ENCODE measurements at regions not wholly inside any gene's neighbourhood (a gene's known extent, or its start where the extent isn't known, plus 50 kb on each side); places are given as distances from the start of the nearest gene placed in this dataset.

DNA sequence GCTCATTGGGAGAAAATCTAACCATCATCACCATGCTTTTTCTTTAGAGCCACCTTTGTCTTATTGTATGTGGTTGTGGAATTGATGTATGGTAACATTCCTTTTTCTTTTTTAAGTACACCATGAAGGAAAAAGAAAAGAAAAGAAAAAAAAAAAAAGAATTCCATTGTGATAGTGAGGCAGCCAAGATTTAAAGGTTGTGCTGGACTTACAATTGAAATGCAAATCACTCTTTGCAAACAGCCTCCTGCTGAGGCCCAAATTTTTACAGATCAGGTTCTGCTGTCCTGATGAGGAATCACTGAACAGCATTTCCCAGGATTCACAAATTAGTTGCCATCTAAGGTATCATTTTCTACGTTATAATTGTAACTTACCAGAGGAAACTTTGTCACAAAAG lies 1101.0 kb upstream of the FANCL start:
- Mint-ChIP-seq H3K4me1 (peaks cover 5% of the 10 kb centered on the region), H3K9me3 (ENCODE audit: insufficient read depth) (no peaks in the 10 kb centered on the region), H3K4me3 (no peak overlapping the region), H3K27me3 (peaks cover 18% of the 10 kb centered on the region), H3K27ac (no peak overlapping the region)
- intact Hi-C loops (cut with micrococcal nuclease), result no loop called here
- WGBS (ENCODE audit: insufficient coverage), result 80% methylated on average over 1 of the region's 1 CpG
- Histone ChIP-seq H4K20me1 (ENCODE audit: control insufficient read depth, insufficient read depth, low read length, poor library complexity, severe bottlenecking) (no peaks in the 10 kb centered on the region), H3K27ac (ENCODE audit: low read length in 2 of 2) (no peak overlapping the region), H3K79me2 (ENCODE audit: control insufficient read depth, insufficient read depth, low read length) (no peaks in the 10 kb centered on the region), H3K9me3 (ENCODE audit: control extremely low read depth in 1 of 3, control insufficient read depth in 2 of 3, insufficient read depth in 1 of 3, low read length in 2 of 3) (no peaks in the 10 kb centered on the region), H3K4me2 (replicated peaks; ENCODE audit: low read depth, low read length, poor library complexity, severe bottlenecking) (no peak overlapping the region), H3K4me1 (ENCODE audit: control insufficient read depth in 2 of 2, insufficient read depth in 2 of 2, low read length in 2 of 2) (no peaks in the 10 kb centered on the region), H2AFZ (ENCODE audit: insufficient read depth, low read depth, low read length, poor library complexity, severe bottlenecking) (no peak overlapping the region), H3K9ac (ENCODE audit: low read length) (no peak overlapping the region), H3K27me3 (replicated peaks in 1 of 4; ENCODE audit: control extremely low read depth in 1 of 4, control insufficient read depth in 3 of 4, insufficient read depth in 4 of 4, low read length in 3 of 4) (peaks cover 0 to 3% (median under 1%) of the 10 kb centered on the region in 4 experiments), H3K36me3 (replicated peaks in 1 of 2; ENCODE audit: control extremely low read depth in 1 of 2, control insufficient read depth in 1 of 2, extremely low read depth in 1 of 2, insufficient read depth in 2 of 2, low read length in 1 of 2) (no peaks in the 10 kb centered on the region), H3K4me3 (ENCODE audit: control extremely low read depth in 1 of 5, extremely low read depth in 1 of 5, insufficient read depth in 1 of 5, low read depth in 2 of 5, low read length in 4 of 5) (no peak overlapping the region)
- ChIA-PET POLR2A (no interaction called here), CTCF (no interaction called here)
- TF ChIP-seq EZH2 (IDR thresholded peaks at IDR 0.05; ENCODE audit: borderline replicate concordance, insufficient read depth, low read depth, low read length, poor library complexity, severe bottlenecking), result no peak
- TF ChIP-seq, protein P1, sequence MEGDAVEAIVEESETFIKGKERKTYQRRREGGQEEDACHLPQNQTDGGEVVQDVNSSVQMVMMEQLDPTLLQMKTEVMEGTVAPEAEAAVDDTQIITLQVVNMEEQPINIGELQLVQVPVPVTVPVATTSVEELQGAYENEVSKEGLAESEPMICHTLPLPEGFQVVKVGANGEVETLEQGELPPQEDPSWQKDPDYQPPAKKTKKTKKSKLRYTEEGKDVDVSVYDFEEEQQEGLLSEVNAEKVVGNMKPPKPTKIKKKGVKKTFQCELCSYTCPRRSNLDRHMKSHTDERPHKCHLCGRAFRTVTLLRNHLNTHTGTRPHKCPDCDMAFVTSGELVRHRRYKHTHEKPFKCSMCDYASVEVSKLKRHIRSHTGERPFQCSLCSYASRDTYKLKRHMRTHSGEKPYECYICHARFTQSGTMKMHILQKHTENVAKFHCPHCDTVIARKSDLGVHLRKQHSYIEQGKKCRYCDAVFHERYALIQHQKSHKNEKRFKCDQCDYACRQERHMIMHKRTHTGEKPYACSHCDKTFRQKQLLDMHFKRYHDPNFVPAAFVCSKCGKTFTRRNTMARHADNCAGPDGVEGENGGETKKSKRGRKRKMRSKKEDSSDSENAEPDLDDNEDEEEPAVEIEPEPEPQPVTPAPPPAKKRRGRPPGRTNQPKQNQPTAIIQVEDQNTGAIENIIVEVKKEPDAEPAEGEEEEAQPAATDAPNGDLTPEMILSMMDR (IDR thresholded peaks at IDR 0.05), result no peak
- DNase-seq, result no peak
- ATAC-seq (ENCODE audit: low read depth), result no peak

- POLR2A ChIA-PET, result no interaction called here
- H3K79me2 ChIP-seq (ENCODE audit: control insufficient read depth, insufficient read depth, low read length), result no peaks in the 10 kb centered on the region
- H3K4me1 ChIP-seq (ENCODE audit: control insufficient read depth in 2 of 2, insufficient read depth in 2 of 2, low read length in 2 of 2), result no peaks in the 10 kb centered on the region
- no peak for TF ChIP-seq EZH2 (IDR thresholded peaks at IDR 0.05; ENCODE audit: borderline replicate concordance, insufficient read depth, low read depth, low read length, poor library complexity, severe bottlenecking)
- TF ChIP-seq, protein P1 (IDR thresholded peaks at IDR 0.05), result no peak
- H3K9me3 ChIP-seq (ENCODE audit: control extremely low read depth in 1 of 3, control insufficient read depth in 2 of 3, insufficient read depth in 1 of 3, low read length in 2 of 3), result no peaks in the 10 kb centered on the region
- H2AFZ ChIP-seq (ENCODE audit: insufficient read depth, low read depth, low read length, poor library complexity, severe bottlenecking), result no peak overlapping the region
- H3K9ac ChIP-seq (ENCODE audit: low read length), result no peak overlapping the region
- no peak for ATAC-seq (ENCODE audit: low read depth)
- no peaks in the 10 kb centered on the region for H3K9me3 Mint-ChIP-seq (ENCODE audit: insufficient read depth)
- H3K36me3 ChIP-seq (replicated peaks in 1 of 2; ENCODE audit: control extremely low read depth in 1 of 2, control insufficient read depth in 1 of 2, extremely low read depth in 1 of 2, insufficient read depth in 2 of 2, low read length in 1 of 2), result no peaks in the 10 kb centered on the region
- peaks cover 6% of the 10 kb centered on the region for H3K27me3 Mint-ChIP-seq
- H3K27me3 ChIP-seq (replicated peaks in 1 of 4; ENCODE audit: control extremely low read depth in 1 of 4, control insufficient read depth in 3 of 4, insufficient read depth in 4 of 4, low read length in 3 of 4), result peaks cover 0 to 3% (median under 1%) of the 10 kb centered on the region in 4 experiments
- H3K4me1 Mint-ChIP-seq, result peaks cover 5% of the 10 kb centered on the region
- no peak overlapping the region for H3K4me3 ChIP-seq (ENCODE audit: control extremely low read depth in 1 of 5, extremely low read depth in 1 of 5, insufficient read depth in 1 of 5, low read depth in 2 of 5, low read length in 4 of 5)
- no peak overlapping the region for H3K27ac ChIP-seq (ENCODE audit: low read length in 2 of 2)
- no peak overlapping the region for H3K4me2 ChIP-seq (replicated peaks; ENCODE audit: low read depth, low read length, poor library complexity, severe bottlenecking)
- no peak overlapping the region for H3K4me3 Mint-ChIP-seq
- CTCF ChIA-PET, result interaction anchor here (0.8 kb wide), 1 partner anchor 314 kb away, joined by 3 read pairs; no protein-coding TSS in a partner anchor
- WGBS (ENCODE audit: insufficient coverage), result 80% methylated on average over 1 of the region's 2 CpGs
- no peak overlapping the region for H3K27ac Mint-ChIP-seq
- DNase-seq, result no peak
- intact Hi-C loops (cut with micrococcal nuclease), result no loop called here
- no peaks in the 10 kb centered on the region for H4K20me1 ChIP-seq (ENCODE audit: control insufficient read depth, insufficient read depth, low read length, poor library complexity, severe bottlenecking)
Observed at GRCh38 chr2:59339837-59340207, 1098.7 kb upstream of the FANCL start.
